GM13977 (cell line): ENCODE measurements at regions not wholly inside any gene's neighbourhood (a gene's known extent, or its start where the extent isn't known, plus 50 kb on each side); places are given as distances from the start of the nearest gene placed in this dataset.
"Not testable (repeated sequence)": the region's sequence is repeated elsewhere in the genome, so short reads cannot be mapped to it uniquely, and the experiment has no call there.

Source experiments
- DNase-seq: peaks from one replicate; pipeline ENCODE4 v3.0.0; 2012; ENCODE audit warnings: low spot score
- in situ Hi-C: fragments of 300-500 bp; cut with MboI; formaldehyde crosslinking; loops from one replicate; pipeline ENCODE4 v1.12.0; 2022; ENCODE audit warnings: low sequenced_read_pairs, low pct_unique_long_range_greater_than_20kb, mixed read lengths, inconsistent platforms; ENCODE audit not compliant: unreplicated experiment
- TF ChIP-seq, protein P1 (sequence below): IDR thresholded peaks from 2 replicates; pipeline ENCODE4 v1.5.1; 2012; ENCODE audit warnings: mild to moderate bottlenecking, control low read depth; ENCODE audit not compliant: insufficient read depth; ENCODE audit errors: extremely low read depth, missing control alignments

- TF ChIP-seq, protein P1, sequence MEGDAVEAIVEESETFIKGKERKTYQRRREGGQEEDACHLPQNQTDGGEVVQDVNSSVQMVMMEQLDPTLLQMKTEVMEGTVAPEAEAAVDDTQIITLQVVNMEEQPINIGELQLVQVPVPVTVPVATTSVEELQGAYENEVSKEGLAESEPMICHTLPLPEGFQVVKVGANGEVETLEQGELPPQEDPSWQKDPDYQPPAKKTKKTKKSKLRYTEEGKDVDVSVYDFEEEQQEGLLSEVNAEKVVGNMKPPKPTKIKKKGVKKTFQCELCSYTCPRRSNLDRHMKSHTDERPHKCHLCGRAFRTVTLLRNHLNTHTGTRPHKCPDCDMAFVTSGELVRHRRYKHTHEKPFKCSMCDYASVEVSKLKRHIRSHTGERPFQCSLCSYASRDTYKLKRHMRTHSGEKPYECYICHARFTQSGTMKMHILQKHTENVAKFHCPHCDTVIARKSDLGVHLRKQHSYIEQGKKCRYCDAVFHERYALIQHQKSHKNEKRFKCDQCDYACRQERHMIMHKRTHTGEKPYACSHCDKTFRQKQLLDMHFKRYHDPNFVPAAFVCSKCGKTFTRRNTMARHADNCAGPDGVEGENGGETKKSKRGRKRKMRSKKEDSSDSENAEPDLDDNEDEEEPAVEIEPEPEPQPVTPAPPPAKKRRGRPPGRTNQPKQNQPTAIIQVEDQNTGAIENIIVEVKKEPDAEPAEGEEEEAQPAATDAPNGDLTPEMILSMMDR: peak; percentile 72
- peak; percentile 29 for DNase-seq
- in situ Hi-C loops: no loop called here
Observed at GRCh38 chrX:155819966-155820491, 61.1 kb upstream of the VAMP7 start.

DNA sequence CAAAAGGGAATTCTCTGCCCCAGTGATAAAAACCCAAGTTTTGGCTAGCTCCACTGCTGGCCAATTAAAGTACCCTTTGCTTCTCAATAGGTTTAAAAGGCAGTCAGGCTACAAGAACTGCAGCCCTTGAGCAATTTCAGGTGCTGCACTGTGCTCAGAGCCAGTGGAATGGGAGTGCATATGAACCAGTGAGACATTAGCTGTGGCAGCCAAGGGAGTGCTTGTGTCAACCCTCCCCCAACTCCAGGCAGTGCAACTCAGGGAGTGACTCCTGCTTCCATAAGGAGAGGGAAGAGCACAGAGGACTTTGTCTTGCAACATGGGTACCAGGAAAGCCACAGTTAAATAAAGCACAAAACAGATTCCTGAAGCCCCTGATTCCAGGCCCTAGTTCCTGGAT, 61.6 kb upstream of the VAMP7 start:
- DNase-seq: no peak
- TF ChIP-seq, protein P1: no peak
- in situ Hi-C loops: no loop called here

DNA sequence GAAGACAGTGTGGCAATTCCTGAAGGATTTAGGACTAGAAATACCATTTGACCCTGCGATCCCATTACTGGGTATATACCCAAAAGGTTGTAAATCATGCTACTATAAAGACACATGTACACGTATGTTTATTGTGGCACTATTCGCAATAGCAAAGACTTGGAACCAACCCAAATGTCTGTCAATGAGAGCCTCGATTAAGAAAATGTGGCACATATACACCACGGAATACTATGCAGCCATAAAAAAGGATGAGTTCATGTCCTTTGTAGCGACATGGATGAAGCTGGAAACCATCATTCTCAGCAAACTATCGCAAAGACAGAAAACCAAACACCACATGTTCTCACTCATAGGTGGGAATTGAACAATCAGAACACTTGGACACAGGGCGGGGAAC, 66.8 kb upstream of the VAMP7 start:
- in situ Hi-C loops, DNase-seq: not testable (repeated sequence)

GRCh38 chrX:155779831-155780230, 101.3 kb upstream of the VAMP7 start:
- TF ChIP-seq, protein P1: no peak
- DNase-seq: no peak
- in situ Hi-C loops: no loop called here

DNA sequence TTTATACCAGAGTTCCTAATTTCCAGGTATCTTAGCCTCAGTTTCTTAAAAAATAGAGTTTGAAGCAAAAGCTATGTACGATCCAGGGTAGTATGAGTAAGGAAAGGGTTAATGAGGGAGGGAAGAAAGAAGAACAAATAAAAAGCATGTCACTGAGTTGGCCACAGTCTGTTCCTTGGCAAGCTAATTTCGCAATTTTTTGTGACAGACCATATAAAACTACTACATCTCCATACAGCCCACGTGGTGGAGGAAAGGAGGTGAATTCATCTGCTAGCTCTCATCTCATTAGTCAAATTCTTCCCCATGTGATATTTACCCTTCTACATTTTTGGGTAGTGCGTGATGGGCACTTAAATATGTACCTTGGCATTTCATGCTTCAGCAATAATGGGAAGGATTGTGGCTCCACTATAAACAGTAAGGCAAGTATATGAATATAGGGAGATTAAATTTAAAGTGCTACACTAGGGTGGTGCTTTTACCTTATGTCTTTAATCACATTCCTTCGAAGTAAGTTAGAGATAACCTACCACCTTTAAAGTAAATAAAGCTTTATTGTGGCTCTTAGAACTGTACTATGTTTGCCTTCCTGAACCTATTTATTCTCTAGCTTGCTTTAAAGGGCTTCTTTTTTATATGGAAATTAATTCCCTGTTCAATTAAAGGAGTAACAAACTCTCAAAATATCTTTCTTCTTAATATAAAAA, 102.1 kb upstream of the VAMP7 start:
- no peak for DNase-seq
- in situ Hi-C loops: no loop called here
- TF ChIP-seq, protein P1: no peak

DNA sequence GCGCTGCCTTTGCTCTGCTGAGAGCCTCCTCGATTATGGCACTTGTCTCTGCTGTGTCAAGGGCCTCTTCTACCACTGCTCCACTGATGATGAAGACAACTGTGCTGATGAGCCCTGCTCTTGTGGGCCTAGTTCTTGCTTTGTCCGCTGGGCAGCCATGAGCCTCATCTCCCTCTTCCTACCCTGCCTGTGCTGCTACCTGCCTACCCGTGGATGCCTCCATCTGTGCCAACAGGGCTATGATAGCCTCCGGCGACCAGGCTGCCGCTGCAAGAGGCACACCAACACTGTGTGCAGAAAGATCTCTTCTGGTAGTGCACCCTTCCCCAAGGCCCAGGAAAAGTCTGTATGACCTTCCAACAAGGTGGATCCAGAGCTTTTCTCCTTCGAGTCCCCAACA, 106.8 kb upstream of the VAMP7 start:
- DNase-seq: no peak
- in situ Hi-C loops: no loop called here
- TF ChIP-seq, protein P1: no peak

DNA sequence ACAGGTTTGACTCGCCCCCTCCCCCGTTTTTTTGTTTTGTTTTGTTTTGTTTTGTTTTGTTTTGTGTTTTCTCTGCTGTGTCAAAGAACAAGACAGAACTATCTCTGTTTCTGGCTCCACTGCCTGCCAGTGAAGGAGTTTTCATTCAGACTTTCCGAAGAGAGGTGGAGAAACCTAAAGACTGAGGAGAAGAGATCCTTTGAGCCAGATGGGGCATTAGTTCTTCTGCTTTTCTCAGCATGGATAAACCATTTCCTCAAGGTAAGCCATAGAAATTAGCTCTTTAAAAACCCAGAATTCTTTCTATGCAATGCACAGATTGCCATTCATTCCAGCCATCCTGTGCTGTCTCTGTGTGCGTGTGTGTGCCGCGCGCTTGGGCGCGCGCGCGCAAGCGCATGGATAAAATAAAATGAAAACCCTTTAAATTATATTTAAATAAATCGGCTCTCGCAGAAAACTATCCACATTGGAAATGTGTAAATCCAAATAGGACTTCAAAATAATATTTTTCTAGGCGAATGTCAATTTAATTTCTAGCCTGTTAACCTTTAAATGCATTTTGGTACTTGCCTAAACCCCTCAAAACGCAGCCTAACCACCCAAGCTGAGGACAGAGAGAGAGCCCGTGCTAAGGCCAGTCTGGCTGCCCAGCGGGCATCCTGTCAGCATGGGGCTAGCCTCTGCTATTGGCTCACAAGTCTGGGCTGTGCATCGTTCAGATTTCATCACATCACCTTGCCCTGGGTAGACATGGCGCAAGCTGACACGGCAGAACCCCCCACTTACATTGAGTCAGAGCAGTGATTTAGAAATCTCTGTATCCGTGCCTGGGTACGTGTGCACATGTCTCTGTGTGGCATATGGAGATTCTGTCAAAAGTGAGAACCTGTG, 113.0 kb upstream of the VAMP7 start:
- in situ Hi-C loops: no loop called here
- no peak for DNase-seq
- TF ChIP-seq, protein P1: no peak
